Suppressor macrophage treated with lipopolysaccharide for 4 hours (primary cell): ENCODE measurements at regions not wholly inside any gene's neighbourhood (a gene's known extent, or its start where the extent isn't known, plus 50 kb on each side); places are given as distances from the start of the nearest gene placed in this dataset.
"Not testable (repeated sequence)": the region's sequence is repeated elsewhere in the genome, so short reads cannot be mapped to it uniquely, and the experiment has no call there.

ENCODE experiments used
- DNase-seq: peaks from one replicate; pipeline ENCODE4 v3.0.0-alpha.2; 2020

DNA sequence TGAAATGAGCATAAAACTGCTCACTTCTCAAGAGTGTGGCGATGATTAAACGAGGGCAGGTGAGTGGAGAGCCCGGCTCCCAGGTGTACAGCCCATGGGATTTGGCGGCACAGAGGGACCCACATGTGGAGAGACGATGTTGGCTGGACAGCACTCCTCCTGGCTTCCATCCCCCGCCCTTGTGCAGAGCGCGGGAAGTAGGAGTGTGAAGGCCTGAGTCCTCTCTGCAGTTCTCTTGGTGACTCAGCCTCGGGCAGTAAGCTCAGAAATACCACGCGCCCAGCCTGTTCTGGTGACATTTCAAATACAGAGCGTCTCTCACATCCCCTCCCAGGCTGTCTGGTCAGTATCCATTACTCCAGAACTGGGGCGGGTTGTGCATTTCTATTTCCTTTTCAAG is 94.2 kb upstream of the SRSF6 start:
- DNase-seq, result no peak

- no peak for DNase-seq
Measured at GRCh38 chr20:43361526-43361925, 96.2 kb upstream of the SRSF6 start.

GRCh38 chr20:43360016-43360415 is 97.7 kb upstream of the SRSF6 start:
- no peak for DNase-seq

DNA sequence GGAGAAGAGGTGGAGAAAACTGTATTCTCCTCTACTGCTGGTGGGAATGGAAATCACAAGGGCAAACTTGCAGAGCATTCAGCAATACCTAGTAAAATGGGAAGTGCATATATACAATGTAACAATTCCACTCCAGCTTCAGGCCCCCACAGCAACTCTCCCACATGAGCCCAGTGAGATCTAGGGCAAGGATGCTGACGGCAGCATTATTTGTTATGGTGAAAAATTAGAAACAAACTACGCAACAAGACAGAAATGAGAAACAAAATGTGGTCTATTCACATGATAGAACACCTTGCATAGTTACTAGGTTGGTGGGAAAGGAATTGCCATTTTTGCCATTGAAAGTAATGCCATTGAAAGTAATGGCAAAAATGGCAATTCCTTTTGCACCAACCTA is 98.9 kb upstream of the SRSF6 start:
- DNase-seq, result no peak

DNA sequence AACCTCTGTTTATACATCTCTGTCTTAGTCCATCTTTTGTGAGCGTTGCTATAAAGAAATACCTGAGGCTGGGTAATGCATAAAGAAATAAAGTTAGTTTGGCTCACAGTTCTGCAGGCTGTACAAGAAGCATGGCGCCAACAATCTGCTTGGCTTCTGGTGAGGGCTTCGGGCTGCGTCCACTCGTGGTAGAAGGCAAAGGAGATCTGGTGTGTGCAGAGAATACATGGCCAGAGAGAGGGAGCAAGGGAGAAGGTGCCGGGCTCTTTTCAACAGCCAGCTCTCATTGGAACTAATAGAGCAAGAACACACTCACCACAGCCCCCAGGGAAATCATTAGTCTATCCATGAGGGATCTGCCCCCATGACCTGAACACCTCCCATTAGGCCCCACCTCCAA is 100.3 kb upstream of the SRSF6 start:
- no peak for DNase-seq

- no peak for DNase-seq
Measured at GRCh38 chr20:43355610-43356009, 102.1 kb upstream of the SRSF6 start.

DNA sequence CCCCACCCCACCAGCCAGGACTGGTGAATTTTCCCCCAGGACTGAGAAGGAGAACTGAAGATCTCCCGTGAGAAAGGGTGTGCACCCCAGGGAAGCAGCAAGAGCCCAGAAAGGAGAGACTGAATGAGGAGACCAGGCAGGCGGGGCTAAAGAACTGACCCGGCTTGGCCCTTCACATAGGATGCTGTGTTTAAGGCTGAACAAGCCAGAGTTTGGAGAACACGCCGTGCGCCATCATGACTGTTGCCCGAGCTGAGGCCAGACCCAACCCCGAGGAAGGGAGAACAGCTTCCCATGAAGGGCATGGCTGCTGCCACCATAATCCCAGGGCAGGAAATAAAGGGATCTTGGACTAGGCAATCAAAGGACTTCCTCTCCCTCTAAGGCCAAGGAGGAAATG is 104.7 kb upstream of the SRSF6 start:
- DNase-seq, result no peak

GRCh38 chr20:43350694-43351093 is 107.0 kb upstream of the SRSF6 start:
- DNase-seq, result not testable (repeated sequence)

GRCh38 chr20:43349841-43350240 is 107.9 kb upstream of the SRSF6 start:
- no peak for DNase-seq

DNA sequence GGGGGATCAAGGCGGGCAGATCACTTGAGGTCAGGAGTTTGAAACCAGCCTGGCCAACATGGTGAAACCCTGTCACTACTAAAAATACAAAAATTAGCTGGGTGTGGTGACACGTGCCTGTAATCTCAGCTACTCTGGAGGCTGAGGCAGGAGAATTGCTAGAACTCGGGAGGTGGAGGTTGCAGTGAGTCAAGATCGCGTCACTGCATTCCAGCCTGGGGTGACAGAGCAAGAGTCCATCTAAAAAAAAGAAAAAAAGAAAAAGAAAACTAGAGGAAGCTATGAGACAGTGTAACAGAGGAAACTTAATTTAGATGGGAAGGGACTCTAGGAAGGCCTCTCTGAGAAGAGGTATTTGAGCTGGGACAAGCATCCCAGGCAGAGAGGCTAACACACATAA is 109.9 kb upstream of the SRSF6 start:
- DNase-seq, result not testable (repeated sequence)

DNA sequence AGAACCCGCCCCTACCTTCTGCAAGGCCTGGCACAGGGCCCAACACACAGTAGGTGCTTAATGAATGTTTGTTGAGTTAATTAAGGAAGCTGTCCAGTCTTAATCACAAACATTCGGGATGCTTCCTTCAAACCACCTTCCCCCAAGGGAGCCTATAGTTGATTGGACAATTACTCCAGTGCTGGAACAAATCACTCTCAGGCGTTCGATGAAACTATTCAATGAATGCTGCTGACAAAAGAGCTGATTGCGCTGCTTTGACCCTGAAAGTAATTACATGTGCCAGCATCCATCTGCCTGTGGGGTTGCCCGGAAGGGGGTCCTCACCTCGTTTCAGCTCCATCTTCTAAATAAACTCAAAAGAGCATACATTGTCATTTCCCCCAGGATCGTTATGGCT is 112.0 kb upstream of the SRSF6 start:
- DNase-seq, result no peak

DNA sequence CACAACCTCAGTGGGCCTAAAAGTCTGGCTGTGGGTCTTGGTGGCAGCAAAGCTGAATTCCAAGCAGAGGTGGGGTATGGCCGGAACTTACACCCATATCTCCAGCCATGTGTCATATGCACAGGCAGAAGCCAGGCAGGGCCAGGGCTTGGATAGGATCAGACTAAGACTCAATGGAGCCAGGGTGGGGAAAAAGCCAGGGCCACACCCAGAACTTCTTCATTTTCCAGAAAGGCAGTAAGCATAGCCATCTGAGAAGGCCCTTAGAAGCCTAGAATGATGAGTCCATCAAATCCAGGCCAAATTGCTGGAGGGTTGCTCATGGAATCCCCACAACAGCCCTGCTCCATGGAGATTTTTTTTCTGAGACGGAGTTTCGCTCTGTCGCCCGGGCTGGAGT is 116.2 kb upstream of the SRSF6 start:
- no peak for DNase-seq

DNA sequence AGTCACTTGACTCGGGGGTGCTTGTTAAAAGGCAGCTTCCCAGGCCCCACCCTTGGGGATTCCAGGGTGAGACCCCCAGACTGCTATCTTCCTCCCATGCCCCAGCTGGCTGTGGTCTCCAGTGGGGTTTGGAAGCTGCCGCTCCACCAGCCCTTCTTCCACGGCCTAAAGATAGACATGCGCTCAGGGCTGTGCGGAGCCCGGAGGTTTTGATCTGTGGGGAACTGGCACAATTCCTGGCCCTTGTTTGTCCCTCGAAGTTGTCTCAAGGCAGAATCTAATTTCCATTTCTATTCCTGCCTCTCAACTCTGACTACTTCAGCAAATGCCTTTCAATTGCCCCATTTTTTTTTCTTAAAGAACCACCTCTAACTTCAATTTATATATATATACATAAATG is 120.7 kb upstream of the SRSF6 start:
- DNase-seq, result no peak

GRCh38 chr20:43334080-43334479 is 123.6 kb upstream of the SRSF6 start:
- DNase-seq, result no peak

DNA sequence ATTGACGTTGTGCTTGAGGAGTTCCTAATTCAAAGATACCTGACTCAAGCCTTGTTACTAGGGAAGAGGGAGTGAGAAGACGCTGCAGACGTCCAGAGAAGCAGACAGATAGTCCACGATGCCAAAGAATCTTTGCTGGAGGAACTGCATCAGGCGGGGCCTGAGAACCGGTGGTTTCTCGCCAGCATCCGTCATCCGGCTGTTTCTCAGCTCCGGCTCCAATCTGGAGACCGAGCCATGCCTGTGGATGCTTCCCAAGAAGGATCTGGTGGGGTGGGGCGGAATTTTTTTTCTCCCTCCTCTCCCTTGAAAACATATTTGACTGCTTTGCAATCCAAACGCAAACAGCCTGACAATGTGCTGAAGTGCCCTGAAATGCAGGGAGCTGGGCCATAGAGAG is 125.8 kb upstream of the SRSF6 start:
- DNase-seq, result no peak

GRCh38 chr20:43328697-43329096 is 129.0 kb upstream of the SRSF6 start:
- no peak for DNase-seq

- not testable (repeated sequence) for DNase-seq
Measured at GRCh38 chr20:43327234-43327633, 130.5 kb upstream of the SRSF6 start.

DNA sequence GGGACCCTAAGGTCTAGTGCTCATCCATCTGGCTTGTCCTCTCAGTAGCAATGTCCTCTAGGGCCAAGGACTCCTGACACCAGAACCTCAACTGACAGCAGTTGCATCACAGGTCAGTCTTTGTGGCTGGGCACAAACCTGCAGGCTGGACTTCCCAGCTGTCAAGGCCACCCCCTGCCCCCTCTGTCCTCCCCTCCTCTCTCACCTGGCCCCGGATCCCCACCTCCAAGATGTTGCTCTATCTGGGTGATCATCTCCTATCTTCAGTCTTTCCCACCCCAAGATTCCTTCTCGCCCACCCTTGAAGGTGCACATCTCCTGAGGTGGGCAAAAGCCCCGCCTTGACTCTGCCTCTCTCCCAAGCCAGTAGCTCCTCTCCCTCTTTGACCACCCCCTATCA is 131.8 kb upstream of the SRSF6 start:
- no peak for DNase-seq

- no peak for DNase-seq
Measured at GRCh38 chr20:43323592-43323991, 133.9 kb upstream of the PTPRT start.

- no peak for DNase-seq
Measured at GRCh38 chr20:43322851-43323250, 133.1 kb upstream of the PTPRT start.

- DNase-seq, result no peak
Measured at GRCh38 chr20:43320536-43320935, 130.8 kb upstream of the PTPRT start.

- DNase-seq, result no peak
Measured at GRCh38 chr20:43318755-43319297, 129.1 kb upstream of the PTPRT start.

- DNase-seq, result no peak
Measured at GRCh38 chr20:43316271-43316670, 126.6 kb upstream of the PTPRT start.

- DNase-seq, result no peak
Measured at GRCh38 chr20:43309266-43309665, 119.6 kb upstream of the PTPRT start.

DNA sequence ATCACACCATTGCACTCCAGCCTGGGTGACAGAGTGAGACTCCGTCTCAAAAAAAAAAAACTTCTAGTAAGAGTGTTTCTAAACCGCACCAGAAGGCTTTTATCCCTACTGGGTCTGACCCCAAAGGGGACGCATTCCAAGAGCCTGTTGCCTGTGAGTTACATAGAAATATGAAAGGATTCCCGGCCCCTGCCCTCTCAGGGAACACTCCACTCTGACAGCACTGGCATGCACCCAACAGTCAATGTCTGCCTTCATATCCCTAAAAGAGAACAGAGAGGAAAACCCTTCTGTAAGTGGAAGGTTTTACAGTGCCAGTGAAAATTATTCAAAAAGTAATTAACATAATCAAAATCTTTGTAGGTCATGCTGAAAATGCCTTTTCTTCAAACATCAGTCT is 117.1 kb upstream of the PTPRT start:
- DNase-seq, result no peak

GRCh38 chr20:43305749-43306148 is 116.0 kb upstream of the PTPRT start:
- no peak for DNase-seq
